Activated CD8-positive, alpha-beta memory T cell treated with anti-CD3 and anti-CD28 coated beads for 36 hours (primary cell): ENCODE measurements at regions not wholly inside any gene's neighbourhood (a gene's known extent, or its start where the extent isn't known, plus 50 kb on each side); places are given as distances from the start of the nearest gene placed in this dataset.
"Not testable (repeated sequence)": the region's sequence is repeated elsewhere in the genome, so short reads cannot be mapped to it uniquely, and the experiment has no call there.

Experiments used
- CTCF ChIA-PET: fragments of 350-600 bp; sonication (Branson Sonifier 250); formaldehyde crosslinking; loops from one replicate; lab custom pipeline; 2021; ENCODE audit warnings: antibody characterized with exemption; lab: Charles Lee
- POLR2A ChIA-PET: fragments of 350-600 bp; sonication (Branson Sonifier 250); formaldehyde crosslinking; loops from one replicate; lab custom pipeline; 2021; ENCODE audit warnings: antibody characterized with exemption; lab: Charles Lee

DNA sequence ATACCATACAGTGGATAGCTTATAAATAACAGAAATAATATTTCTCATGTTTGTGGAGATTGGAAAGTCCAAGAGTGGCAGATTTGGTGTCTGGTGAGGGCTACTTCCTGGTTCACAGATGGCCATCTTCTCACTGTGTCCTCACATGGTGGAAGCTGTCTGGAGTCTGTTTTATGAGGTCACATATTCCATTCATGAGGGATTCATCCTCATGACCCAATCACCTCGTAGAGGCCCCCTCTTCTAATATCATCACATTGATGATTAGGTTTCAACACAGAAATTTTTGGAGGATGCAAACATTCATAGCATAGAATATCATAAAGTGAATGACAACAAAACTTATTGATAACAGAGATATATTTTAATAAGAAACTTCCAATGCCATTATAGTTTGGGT lies 568.0 kb downstream of the STIM2 start:
- CTCF ChIA-PET, result no interaction called here
- POLR2A ChIA-PET, result no interaction called here

DNA sequence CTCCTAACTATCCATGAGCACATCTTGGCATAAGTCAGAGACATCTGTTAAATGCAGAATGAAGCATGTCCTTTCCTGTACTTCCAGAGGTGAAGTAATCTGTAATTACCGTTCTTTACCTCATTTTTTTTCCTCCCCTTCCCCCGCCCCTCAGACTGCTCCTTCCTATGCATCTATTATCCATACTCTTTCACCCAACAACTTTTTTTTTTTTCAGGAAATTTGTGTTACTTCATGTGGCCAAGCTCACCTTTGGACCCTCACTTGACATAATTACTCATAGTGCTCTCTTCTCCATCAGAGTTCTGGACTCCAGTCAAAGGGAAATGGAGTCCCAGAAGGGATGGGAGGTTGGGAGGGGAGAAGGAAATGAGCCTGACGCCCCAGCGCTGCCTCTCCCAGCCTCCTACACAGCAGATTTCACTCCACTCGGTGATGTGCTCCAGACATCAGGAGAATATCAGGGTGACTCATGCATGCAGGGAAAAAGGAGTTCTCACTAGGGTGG lies 568.8 kb downstream of the STIM2 start:
- ChIA-PET POLR2A (no interaction called here), CTCF (no interaction called here)

DNA sequence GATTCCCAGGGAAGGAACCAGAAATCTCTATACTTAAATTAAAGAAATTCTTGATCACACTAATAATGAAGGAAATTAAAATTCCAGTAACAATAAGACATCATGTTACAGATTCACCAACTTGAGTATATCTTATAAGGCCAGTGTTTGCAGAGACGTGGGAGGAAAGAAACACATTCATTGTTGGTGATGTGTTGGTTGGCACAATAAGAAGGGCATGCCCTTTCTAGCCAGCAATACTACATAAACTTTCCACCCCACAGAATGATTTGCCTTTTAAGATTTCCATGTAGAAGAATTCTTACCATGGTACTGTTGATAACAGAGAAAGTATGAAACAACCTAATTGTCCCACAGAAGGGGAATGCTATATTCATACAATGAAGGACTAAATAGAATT lies 581.5 kb downstream of the STIM2 start:
- POLR2A ChIA-PET, result no interaction called here
- CTCF ChIA-PET, result no interaction called here

DNA sequence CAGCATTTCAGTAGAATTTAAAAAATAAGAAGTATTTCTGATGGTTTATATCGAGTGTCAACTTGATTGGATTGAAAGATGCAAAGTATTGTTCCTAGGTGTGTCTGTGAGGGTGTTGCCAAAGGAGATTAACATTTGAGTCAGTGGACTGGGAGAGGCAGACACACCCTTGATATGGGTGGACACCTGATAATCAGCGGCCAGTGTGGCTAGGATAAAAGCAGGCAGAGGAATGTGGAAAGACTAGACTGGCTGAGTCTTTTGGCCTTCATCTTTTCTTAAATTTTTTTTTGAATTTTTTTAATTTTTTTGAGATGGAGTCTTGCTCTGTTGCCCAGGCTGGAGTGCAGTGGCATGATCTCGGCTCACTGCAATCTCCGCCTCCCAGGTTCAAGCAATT lies 582.0 kb downstream of the STIM2 start:
- POLR2A ChIA-PET, CTCF ChIA-PET: not testable (repeated sequence)

DNA sequence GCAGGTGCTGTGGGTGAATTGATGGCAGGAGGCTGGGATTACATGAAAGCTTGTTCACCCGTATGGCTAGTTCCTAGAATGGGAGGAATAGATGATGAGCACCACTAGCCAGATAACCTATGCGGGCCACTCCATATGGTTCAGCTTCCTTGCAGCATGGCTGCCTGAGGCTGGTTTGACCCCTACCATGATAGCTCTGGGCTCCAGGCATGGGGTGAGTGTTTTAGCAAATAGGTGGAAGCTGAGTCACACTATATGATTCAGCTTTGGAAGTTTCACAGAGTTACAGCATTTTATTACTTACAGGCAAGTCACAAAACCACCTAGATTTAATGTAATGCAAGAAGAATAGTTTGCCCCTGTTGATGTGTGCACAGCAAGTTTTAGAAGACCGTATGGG lies 603.2 kb downstream of the STIM2 start:
- CTCF ChIA-PET, result no interaction called here
- POLR2A ChIA-PET, result no interaction called here

DNA sequence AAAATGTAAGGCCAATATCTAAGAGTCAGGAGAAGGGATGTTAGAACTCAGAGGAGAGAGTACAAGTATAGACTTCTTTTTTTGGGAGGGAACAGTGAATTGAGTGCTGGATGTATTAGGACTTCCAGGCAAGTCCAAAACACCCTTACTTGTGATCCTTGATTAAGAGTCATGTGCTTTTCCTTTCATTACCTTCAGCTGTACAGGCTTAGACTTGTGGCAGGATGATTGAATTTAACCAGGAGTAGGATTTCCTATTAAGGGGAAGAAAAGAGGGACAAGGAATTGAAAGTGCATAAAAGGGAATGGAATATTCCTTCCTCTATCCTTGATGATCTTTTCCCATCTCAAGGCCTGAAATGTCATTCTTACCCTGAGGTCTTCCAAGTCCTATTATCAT lies 606.7 kb downstream of the STIM2 start:
- CTCF ChIA-PET, result no interaction called here
- POLR2A ChIA-PET, result no interaction called here

DNA sequence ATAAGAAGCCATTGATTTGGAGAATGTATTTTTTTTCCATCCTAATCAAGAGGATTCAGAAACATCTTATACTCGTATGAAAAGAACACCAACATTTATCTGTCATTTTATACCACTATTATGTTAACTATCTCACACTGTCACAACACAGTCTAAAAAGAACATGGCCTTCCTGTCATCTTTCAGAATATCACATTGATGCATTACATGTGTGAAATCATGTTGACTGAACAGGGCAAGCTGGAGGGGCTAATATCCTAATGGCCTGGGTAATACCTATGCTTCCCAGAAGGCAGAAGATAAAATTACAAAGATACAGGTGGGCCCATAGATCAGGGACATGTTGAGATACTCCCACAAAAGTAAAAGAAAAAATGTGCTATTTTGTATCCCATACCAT lies 611.7 kb downstream of the STIM2 start:
- ChIA-PET CTCF (no interaction called here), POLR2A (no interaction called here)

DNA sequence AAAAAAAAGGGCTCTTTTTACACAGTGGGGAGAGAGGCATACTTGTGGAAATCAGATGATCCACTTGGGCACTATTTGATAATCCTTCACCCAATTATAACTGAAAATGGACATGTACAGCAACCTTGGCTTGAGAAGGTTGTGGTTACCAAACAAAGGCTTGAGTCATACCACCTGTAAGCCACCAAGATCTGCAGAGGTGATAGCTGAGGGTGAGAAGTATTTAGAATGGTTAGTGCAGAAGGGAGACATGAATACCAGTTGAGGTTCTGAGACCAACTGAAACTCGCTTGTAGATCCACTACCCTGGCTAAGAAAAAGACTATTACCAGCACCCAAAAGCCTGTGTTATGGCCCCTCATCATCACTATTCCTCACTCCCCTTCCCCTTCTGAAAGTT lies 614.0 kb downstream of the STIM2 start:
- ChIA-PET POLR2A (no interaction called here), CTCF (no interaction called here)

DNA sequence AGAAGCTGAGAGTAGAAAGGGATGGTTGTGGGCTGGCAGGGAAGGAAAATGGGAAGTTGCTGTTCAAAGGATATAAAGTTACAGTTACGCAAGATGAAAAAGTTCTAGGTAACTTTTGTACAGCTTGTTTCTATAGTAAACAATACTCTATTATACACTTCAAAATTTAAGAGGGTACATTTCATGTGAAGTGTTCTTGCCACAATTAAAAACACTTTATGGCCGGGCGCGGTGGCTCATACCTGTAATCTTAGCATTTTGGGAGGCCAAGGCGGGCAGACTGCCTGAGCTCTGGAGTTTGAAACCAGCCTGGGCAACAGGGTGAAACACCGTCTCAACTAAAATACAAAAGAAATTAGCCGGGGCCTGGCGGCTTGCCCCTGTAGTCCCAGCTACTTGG lies 623.6 kb downstream of the STIM2 start:
- ChIA-PET CTCF (no interaction called here), POLR2A (no interaction called here)

DNA sequence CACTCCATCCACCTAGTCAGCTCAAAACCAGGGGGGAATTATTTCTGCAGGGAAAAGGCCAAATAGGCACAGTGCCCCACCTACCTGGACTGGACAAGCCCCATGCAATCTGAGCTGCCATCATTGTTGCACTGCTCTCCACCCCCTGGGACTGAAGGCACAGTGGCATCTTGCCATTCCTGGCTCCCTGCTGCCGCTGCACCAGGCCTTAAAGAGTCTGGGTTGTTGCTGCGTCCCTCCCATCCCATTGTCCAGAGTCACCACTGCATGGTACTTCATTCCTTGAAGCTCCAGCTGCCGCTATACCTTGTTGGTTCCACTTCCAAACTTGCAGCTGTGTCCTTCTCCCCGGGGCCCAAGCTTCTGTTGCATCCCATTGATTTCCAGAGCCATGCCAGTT lies 629.7 kb downstream of the STIM2 start:
- POLR2A ChIA-PET, result no interaction called here
- CTCF ChIA-PET, result interaction anchor here (1.3 kb wide), 1 partner anchor 13 kb away, joined by 3 read pairs; no protein-coding TSS in a partner anchor

DNA sequence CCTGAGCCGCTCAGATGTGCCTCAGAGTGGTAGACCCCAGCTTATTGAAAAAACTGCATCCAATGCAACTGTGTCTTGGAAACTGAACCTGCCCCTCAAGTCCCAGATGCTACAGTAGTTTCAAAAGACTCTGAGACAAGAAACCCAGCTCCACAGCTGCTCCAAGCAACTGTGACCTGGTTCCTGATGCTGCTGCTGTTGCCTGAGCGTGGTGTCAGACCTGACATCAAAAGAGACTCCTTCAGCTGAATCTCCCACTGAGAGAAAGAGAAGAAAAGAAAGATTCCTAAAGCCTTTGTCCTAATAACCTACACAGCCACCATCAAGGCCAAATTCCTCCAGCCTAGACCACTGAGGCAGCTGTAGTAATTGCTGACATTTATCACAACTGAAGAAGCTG lies 630.1 kb downstream of the STIM2 start:
- POLR2A ChIA-PET, result no interaction called here
- CTCF ChIA-PET, result interaction anchor here (1.3 kb wide), 1 partner anchor 13 kb away, joined by 3 read pairs; no protein-coding TSS in a partner anchor

DNA sequence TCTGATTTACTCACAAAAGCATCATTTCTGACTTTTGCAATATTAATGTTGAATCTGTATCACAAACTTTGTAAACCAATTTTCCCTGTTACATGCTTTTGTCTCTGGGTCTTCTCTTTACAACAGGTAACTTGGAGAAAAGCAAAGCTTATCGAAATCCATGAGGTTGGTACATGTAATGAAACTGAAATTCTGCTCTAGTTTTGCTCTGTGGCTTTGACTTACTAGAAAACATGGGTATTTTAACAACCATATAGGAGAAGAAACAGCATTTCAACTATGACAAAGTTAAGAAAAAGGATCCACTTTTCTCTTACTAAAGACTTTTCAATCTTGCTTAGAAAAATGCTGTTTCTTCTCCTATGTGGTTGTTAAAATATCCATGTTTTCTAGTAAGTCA lies 645.8 kb downstream of the STIM2 start:
- POLR2A ChIA-PET, result no interaction called here
- CTCF ChIA-PET, result no interaction called here

DNA sequence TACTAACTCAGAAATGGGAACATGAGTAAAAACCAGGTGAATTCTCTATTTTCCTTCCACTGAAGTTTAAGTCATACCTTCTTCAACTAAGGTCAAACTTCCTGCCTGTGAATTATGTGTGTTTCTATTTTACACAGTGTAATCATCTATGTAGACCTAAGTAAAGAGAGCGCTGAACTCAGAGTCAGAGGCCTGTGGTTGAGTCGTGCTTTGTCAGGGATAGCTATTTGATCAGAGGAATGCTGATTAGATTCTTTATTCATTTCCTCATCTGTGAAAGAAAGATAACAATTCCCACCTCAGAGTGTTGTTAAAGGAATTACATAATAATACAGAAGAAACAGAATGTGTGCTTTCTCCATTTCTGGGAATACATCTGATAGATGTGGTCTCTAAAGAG lies 654.1 kb downstream of the STIM2 start:
- POLR2A ChIA-PET, result no interaction called here
- CTCF ChIA-PET, result no interaction called here

DNA sequence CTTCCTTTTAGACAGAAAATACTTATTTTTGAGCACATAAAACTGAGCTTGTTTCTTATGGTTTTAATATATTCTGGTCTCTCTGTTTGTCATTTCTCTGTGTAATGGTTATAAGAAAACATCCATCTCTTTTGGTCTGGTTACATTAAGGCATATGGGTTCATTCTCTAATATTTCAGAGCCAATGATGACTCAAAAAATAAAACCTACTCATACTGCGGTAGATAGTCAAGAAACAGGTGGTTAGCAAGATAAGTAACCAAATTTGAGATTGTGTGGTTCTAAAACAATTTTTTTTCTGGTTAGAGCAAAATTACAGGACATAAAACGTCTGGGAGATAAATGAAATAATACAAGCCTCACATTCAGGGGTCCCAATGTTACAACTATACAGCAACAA lies 654.5 kb downstream of the STIM2 start:
- CTCF ChIA-PET, result no interaction called here
- POLR2A ChIA-PET, result no interaction called here

DNA sequence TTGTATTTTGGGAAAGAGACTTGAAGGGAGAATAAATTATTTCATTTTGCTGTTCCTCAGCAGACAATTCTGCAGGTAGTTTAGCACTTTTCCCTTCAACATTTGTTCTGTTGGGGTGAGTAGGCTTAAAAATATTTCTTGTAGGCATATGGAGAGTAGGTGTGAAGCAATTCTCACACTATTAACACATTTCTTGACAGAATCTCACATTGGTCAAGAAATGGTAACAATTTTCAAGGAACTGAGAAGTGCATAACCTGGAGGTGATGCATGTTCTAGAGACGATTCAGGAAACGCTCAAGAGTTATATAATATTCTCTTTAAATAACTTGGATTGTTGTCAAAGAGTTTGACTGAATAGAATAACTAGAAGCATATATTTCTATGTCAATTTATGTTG lies 658.2 kb downstream of the STIM2 start:
- CTCF ChIA-PET, result no interaction called here

DNA sequence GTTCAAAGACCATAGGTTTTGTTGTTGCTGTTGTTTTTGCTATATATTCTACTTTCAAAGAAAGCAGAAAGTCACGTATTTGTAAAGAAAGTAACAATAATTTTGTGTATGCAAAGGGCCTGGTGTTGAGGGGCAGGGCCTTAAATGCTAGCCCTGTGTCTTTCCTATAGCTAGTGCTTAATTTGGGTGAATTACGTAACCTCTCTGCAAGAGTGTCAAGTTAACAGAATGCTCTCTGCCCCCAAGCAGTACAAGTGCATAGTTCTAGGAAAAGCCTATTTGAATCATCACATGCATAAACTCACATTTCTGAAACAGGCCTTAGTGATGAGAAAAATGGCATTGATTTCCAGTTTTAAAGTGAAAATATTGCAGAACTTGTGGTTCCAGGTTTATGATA lies 663.6 kb downstream of the STIM2 start:
- POLR2A ChIA-PET, result no interaction called here
- CTCF ChIA-PET, result no interaction called here

More for the DNA sequence above, 658.2 kb downstream of the STIM2 start:
- POLR2A ChIA-PET, result no interaction called here

DNA sequence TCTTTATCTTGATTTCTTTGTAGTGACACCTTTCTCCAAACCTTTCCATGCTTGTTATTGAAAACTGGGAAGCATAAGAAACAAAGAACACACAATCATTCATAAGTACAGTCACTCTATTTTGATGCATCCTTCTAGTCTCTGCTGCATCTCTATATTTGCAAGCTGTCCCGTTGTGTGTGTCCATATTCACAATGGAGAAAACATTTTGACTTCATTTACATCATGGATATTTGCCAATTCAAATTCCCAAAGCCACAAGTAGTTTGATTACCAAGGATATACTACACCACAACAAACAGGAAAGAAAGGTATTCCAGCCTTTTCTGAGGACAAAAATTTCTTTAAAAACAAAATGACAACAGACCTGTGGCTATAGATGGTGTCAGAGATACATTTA lies 673.8 kb downstream of the STIM2 start:
- CTCF ChIA-PET, result no interaction called here
- POLR2A ChIA-PET, result no interaction called here

DNA sequence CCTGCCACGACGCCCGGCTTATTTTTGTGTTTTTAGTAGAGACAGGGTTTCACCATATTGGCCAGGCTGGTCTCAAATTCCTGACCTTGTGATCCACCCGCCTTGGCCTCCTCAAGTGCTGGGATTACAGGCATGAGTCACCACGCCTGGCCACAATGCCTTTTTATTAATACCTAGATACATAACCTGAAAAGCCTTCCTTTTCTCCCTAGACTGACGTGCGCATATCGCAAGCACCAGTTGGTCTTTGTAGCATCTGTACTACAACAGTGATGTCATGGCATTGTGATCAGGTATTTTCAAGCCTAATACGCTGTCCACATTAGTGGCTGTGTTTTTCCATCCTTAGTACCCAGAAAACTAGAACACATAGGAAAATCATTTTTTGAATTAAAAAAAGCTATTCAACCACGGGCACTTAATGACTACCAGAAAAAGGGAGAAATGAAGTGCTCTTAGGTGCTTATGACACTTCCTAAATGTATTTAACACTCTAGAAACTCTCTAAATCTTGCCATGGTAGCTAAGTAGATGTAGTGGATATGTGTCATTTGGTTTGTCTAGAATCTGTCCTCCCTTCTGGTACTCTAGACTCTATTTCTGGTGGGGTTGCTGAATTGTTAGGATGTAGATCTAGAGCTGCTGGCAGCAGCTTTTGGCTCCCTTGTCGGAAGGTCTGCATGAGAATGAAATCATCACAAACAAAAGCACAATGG lies 707.8 kb downstream of the STIM2 start:
- CTCF ChIA-PET, result no interaction called here
- POLR2A ChIA-PET, result no interaction called here

DNA sequence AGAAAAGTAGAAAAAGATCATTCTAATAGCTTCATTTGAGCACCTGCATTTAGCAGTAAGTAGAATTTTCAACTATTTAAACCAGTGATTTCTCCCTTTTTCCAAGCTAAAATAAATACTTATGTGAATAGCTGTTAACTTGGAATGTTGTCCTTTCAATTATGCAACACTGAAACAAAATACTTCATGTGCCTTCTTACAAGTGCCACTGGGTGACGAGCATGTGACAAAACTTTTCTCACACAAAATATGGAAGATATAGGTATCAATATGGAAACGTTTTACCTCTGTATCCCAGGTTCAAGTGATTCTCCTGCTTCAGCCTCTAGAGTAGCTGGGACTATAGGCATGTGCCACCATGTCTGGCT lies 708.3 kb downstream of the STIM2 start:
- CTCF ChIA-PET, result no interaction called here
- POLR2A ChIA-PET, result no interaction called here

DNA sequence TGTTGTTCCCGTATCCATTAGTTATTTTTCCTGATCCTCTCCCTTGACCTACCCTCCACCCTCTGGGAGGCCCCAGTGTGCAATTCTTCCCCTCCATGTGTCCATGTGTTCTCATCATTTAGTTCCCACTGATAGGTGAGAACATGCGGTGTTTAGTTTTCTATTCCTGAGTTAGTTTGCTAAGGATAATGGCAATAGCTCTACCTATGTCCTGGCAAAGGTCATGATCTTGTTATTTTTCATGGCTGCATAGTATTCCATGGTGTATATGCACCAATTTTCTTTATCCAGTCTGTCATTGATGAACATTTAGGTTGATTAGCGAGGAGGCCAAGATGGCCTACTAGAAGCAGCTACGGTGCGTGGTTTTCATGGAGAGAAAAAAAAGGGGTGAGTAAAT lies 714.1 kb downstream of the STIM2 start:
- ChIA-PET CTCF (no interaction called here), POLR2A (no interaction called here)

DNA sequence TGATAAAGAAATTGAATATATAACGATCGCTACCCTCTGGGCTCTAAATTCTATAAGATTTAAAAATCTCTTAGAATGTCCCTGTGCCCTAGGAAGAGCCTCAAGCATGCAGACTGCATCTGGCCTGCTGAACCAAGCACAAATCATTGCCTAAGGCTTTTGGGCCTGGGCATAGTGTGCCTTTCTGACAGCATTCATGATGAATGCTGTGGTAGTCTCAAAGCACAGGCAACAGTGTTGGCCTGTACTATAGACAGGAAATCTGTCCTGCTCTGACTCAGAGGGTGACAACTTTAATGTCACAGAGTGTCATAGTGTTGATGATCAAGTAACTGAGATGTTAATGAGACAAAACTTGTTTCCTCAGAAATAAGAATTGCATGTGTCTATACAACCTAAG lies 717.3 kb downstream of the STIM2 start:
- CTCF ChIA-PET, result no interaction called here
- POLR2A ChIA-PET, result no interaction called here

DNA sequence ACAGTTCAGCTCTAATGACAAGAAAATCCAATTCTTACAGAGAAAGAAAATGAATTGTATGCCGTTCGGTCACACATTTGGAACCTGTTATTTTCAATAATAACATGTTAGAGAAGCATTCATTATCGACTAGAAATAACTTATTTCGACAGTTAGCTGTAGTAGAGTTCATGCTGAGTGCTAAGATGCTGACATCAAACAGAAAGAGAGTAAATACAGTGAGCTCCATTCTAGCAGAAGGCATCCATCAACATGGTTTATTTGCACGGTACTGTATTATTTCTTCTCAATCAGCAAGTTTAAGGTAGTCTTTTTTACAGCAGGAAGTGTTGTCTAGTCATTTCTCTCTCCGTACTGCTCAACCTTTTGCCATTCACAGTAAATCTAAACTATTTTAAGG lies 732.1 kb downstream of the STIM2 start:
- POLR2A ChIA-PET, result no interaction called here

More for the DNA sequence above, 732.1 kb downstream of the STIM2 start:
- CTCF ChIA-PET, result no interaction called here
